HepG2 (cell line): ENCODE measurements at regions not wholly inside any gene's neighbourhood (a gene's known extent, or its start where the extent isn't known, plus 50 kb on each side); places are given as distances from the start of the nearest gene placed in this dataset.

Experiments
- ATAC-seq: fragments of 200-7000 bp; cut with Tn5 transposase; 3 replicates; pipeline ENCODE4 v1.9.1; 2020; ENCODE audit warnings: mild to moderate bottlenecking, moderate library complexity
- BruUV-seq: library from RNA; stranded (reverse); fragments of 400-500 nt; replicated peaks from 2 replicates; lab custom pipeline; 2021; lab: Mats Ljungman, UMichigan
- CTCF ChIA-PET: fragments of 300-600 bp; formaldehyde crosslinking; extraction: SDS; loops from one replicate; lab custom pipeline; 2021; ENCODE audit warnings: low total read pairs, inconsistent platforms, low intra/inter-chr PET ratio; lab: Yijun Ruan, JAX
- POLR2A ChIA-PET: fragments of 350-600 bp; sonication (Branson Sonifier 250); formaldehyde crosslinking; loops from one replicate; lab custom pipeline; 2020; ENCODE audit warnings: antibody characterized with exemption, inconsistent platforms; lab: Yijun Ruan, JAX
- DNase-seq: peaks from one replicate; pipeline ENCODE4 v3.0.0-alpha.2; 2015; ENCODE audit warnings: low spot score
- FAIRE-seq: peaks from 3 replicates; lab custom pipeline; 2011; peaks lifted over from hg19 to GRCh38; lab: Jason Lieb, UNC
- H2AFZ ChIP-seq: one replicate; pipeline ENCODE4 v1.6.1; 2011; ENCODE audit warnings: low read length, inconsistent platforms
- H3K27ac ChIP-seq: fragments of 300-600 bp; 3 replicates; pipeline ENCODE4 v1.8.0; 2011; ENCODE audit warnings: mixed run types, mild to moderate bottlenecking, mixed read lengths, low read length, inconsistent platforms; ENCODE audit not compliant: insufficient read depth; ENCODE audit errors: extremely low read length
- H3K27me3 ChIP-seq, 2 experiments: fragments of 200-600 bp in 1 of 2; 2 replicates in 1 of 2; 3 replicates in 1 of 2; pipeline versions ENCODE4 v1.6.0 to v1.8.0; 2011; ENCODE audit warnings: low read length in 2 of 2, mild to moderate bottlenecking in 2 of 2, moderate library complexity in 2 of 2, inconsistent platforms in 1 of 2; ENCODE audit not compliant: insufficient read depth in 2 of 2, control insufficient read depth in 1 of 2
- H3K36me3 ChIP-seq, 2 experiments: fragments of 200-600 bp in 1 of 2; replicated peaks in 1 of 2; 2 replicates in 1 of 2; 3 replicates in 1 of 2; pipeline versions ENCODE4 v1.5.1 to v1.8.0; 2011; ENCODE audit warnings: low read length in 2 of 2, inconsistent platforms in 1 of 2; ENCODE audit not compliant: insufficient read depth in 2 of 2, control insufficient read depth in 1 of 2
- H3K4me1 ChIP-seq: 2 replicates; pipeline ENCODE4 v1.5.1; 2012; ENCODE audit warnings: low read length, inconsistent platforms; ENCODE audit not compliant: insufficient read depth
- H3K4me2 ChIP-seq: 2 replicates; pipeline ENCODE4 v1.6.0; 2011; ENCODE audit warnings: low read depth, low read length, inconsistent platforms
- H3K4me3 ChIP-seq, 3 experiments: fragments of 200-600 bp in 1 of 3; sonication (generic), shearing (Covaris generic) in 1 of 3; replicated peaks in 1 of 3; 2 replicates each; pipeline ENCODE4 v1.5.1; 2011 to 2016; ENCODE audit warnings: low read length in 3 of 3, inconsistent platforms in 2 of 3, low read depth in 2 of 3, mild to moderate bottlenecking in 2 of 3, control low read depth in 1 of 3, mixed read lengths in 1 of 3; ENCODE audit not compliant: insufficient read depth in 1 of 3
- H3K79me2 ChIP-seq: one replicate; pipeline ENCODE4 v1.6.1; 2011; ENCODE audit warnings: low read length, inconsistent platforms; ENCODE audit not compliant: insufficient read depth
- H3K9ac ChIP-seq: 2 replicates; pipeline ENCODE4 v1.6.0; 2011; ENCODE audit warnings: mild to moderate bottlenecking, low read depth, low read length, inconsistent platforms; ENCODE audit not compliant: insufficient read depth
- H3K9me3 ChIP-seq: 2 replicates; pipeline ENCODE4 v1.5.1; 2012; ENCODE audit warnings: mild to moderate bottlenecking, low read length
- H4K20me1 ChIP-seq: 2 replicates; pipeline ENCODE4 v1.6.0; 2011; ENCODE audit warnings: inconsistent platforms, mild to moderate bottlenecking, low read length, moderate library complexity; ENCODE audit not compliant: insufficient read depth
- ELF4 ChIP-seq: sonication (generic); formaldehyde crosslinking; IDR thresholded peaks from 2 replicates; pipeline ENCODE4 v1.5.0; 2020; ENCODE audit warnings: missing genetic modification reagents, mild to moderate bottlenecking, moderate library complexity, borderline replicate concordance
- TMF1 ChIP-seq: sonication (generic); formaldehyde crosslinking; IDR thresholded peaks from 2 replicates; pipeline ENCODE4 v1.8.1; 2022; ENCODE audit warnings: low read depth, missing genetic modification reagents
- ZNF577 ChIP-seq: sonication (generic); formaldehyde crosslinking; IDR thresholded peaks from 2 replicates; pipeline ENCODE4 v1.4.0; 2020; ENCODE audit warnings: mild to moderate bottlenecking, low read depth, missing genetic modification reagents, borderline replicate concordance
- WGBS: methylation state at CpG from one replicate; pipeline ENCODE4 v1.1.6; 2017; ENCODE audit warnings: low lambda C conversion rate; 5-methylcytosine and 5-hydroxymethylcytosine counted together
- in situ Hi-C: cut with HindIII; loops from 2 replicates; pipeline ENCODE4 v1.10.0; 2017; ENCODE audit warnings: low pct_unique_long_range_greater_than_20kb; ENCODE audit not compliant: extremely low pct_ligation_motif_present
- intact Hi-C: fragments of 100-400 bp; cut with micrococcal nuclease; formaldehyde crosslinking; loops from one replicate; pipeline ENCODE4 v1.10.0; 2022; ENCODE audit not compliant: unreplicated experiment
- TF ChIP-seq, protein P1 (sequence below): sonication (generic); formaldehyde crosslinking; IDR thresholded peaks from 2 replicates; pipeline ENCODE4 v1.4.0; 2020; ENCODE audit warnings: missing genetic modification reagents, borderline replicate concordance

DNA sequence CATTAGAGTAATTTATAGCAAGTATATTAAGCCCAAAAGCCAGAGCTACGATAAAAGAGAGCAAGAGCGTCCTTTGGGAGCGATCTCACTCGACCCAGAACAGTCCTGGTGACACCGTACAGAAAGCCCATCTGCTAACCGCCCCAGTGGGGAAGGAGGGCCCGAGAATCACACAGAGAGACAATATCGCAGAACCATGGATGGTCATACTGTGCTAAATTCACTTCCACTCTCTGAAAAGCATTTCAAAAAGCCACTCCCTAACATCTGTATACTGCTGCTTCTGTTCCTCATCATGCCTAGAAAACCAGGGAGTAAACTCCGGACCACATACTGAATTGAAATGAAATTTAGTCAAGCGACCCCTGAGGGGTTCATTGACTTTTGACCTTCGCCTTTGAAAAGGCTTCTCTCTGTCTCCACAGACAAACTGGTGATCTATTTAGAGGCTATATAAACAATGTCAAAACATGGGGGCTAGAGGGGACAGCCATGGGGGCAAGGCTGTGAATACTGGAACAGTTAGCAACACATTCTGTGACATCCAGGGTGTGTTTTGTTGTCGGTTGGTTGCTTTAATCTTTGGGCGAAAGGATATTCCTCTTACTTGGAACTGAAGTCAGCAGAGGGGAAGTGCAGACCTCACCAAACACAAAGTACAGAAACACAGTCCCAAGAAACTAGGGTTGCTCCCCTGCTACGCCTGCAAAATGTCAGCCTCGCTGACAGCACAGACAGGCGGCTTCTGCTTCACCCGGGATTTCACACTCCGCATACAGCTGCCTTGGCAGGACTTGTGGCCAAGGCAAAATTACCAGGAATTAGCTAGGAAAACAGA, 129.0 kb upstream of the RASGEF1B start:
- FAIRE-seq, result no peak
- H4K20me1 ChIP-seq, result no peaks in the 10 kb centered on the region
- POLR2A ChIA-PET, result no interaction called here
- no peaks in the 10 kb centered on the region for H3K9me3 ChIP-seq
- intact Hi-C loops, result no loop called here
- ATAC-seq, result peak; percentile 86
- H2AFZ ChIP-seq, result no peak overlapping the region
- no peak overlapping the region for H3K27ac ChIP-seq
- CTCF ChIA-PET, result no interaction called here
- no TSS peak for BruUV-seq
- H3K27me3 ChIP-seq, result no peaks in the 10 kb centered on the region; a peak in 1 of 5 replicates
- WGBS, result 20% methylated on average over 18 of the region's 18 CpGs
- 0 out of 2 replicates have a peak overlapping the region, but pooled peaks have one; percentile 33 for H3K4me2 ChIP-seq
- no peaks in the 10 kb centered on the region for H3K36me3 ChIP-seq
- no peak for TF ChIP-seq ZNF577 (CRISPR knock-in tag)
- no peak for TF ChIP-seq TMF1 (CRISPR knock-in tag)
- TF ChIP-seq, protein P1, sequence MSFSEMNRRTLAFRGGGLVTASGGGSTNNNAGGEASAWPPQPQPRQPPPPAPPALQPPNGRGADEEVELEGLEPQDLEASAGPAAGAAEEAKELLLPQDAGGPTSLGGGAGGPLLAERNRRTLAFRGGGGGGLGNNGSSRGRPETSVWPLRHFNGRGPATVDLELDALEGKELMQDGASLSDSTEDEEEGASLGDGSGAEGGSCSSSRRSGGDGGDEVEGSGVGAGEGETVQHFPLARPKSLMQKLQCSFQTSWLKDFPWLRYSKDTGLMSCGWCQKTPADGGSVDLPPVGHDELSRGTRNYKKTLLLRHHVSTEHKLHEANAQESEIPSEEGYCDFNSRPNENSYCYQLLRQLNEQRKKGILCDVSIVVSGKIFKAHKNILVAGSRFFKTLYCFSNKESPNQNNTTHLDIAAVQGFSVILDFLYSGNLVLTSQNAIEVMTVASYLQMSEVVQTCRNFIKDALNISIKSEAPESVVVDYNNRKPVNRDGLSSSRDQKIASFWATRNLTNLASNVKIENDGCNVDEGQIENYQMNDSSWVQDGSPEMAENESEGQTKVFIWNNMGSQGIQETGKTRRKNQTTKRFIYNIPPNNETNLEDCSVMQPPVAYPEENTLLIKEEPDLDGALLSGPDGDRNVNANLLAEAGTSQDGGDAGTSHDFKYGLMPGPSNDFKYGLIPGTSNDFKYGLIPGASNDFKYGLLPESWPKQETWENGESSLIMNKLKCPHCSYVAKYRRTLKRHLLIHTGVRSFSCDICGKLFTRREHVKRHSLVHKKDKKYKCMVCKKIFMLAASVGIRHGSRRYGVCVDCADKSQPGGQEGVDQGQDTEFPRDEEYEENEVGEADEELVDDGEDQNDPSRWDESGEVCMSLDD (CRISPR knock-in tag), result no peak
- TF ChIP-seq ELF4, result no peak
- H3K4me1 ChIP-seq, result peaks cover 8% of the 10 kb centered on the region; the same call in 1 of the 2 replicates
- H3K9ac ChIP-seq, result no peak overlapping the region
- H3K4me3 ChIP-seq, result no peak overlapping the region
- H3K79me2 ChIP-seq, result no peaks in the 10 kb centered on the region
- in situ Hi-C loops, result no loop called here
- no peak for DNase-seq
